Suprapubic skin (tissue), 3 donors: ENCODE measurements at regions not wholly inside any gene's neighbourhood (a gene's known extent, or its start where the extent isn't known, plus 50 kb on each side); places are given as distances from the start of the nearest gene placed in this dataset.

Experiments
- POLR2A ChIP-seq, 2 donors: fragments of 450-650 bp; IDR thresholded peaks; one replicate each; pipeline ENCODE4 v1.6.1; 2017; ENCODE audit warnings: antibody characterized with exemption in 2 of 2, mild to moderate bottlenecking in 2 of 2, moderate library complexity in 2 of 2
- TF ChIP-seq, protein P1 (sequence below), 2 donors: fragments of 200-600 bp in 1 of 2; fragments of 450-650 bp in 1 of 2; sonication (generic) in 1 of 2; IDR thresholded peaks; one replicate each; pipeline ENCODE4 v1.5.1; 2016 to 2019; ENCODE audit warnings: antibody characterized with exemption in 2 of 2, mild to moderate bottlenecking in 1 of 2, moderate library complexity in 1 of 2

- TF ChIP-seq, protein P1, sequence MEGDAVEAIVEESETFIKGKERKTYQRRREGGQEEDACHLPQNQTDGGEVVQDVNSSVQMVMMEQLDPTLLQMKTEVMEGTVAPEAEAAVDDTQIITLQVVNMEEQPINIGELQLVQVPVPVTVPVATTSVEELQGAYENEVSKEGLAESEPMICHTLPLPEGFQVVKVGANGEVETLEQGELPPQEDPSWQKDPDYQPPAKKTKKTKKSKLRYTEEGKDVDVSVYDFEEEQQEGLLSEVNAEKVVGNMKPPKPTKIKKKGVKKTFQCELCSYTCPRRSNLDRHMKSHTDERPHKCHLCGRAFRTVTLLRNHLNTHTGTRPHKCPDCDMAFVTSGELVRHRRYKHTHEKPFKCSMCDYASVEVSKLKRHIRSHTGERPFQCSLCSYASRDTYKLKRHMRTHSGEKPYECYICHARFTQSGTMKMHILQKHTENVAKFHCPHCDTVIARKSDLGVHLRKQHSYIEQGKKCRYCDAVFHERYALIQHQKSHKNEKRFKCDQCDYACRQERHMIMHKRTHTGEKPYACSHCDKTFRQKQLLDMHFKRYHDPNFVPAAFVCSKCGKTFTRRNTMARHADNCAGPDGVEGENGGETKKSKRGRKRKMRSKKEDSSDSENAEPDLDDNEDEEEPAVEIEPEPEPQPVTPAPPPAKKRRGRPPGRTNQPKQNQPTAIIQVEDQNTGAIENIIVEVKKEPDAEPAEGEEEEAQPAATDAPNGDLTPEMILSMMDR (IDR thresholded peaks at IDR 0.05): no peak
- TF ChIP-seq POLR2A (IDR thresholded peaks at IDR 0.05): no peak
These were observed 66.4 kb upstream of the CHD2 start for GRCh38 chr15:92833493-92834271.
